Uterus (tissue), 2 donors: ENCODE measurements at regions not wholly inside any gene's neighbourhood (a gene's known extent, or its start where the extent isn't known, plus 50 kb on each side); places are given as distances from the start of the nearest gene placed in this dataset.

Experiments
- CTCF ChIP-seq, 4 experiments: fragments of 200-600 bp in 2 of 4; fragments of 450-650 bp in 2 of 4; sonication (generic) in 2 of 4; IDR thresholded peaks; one replicate each; pipeline ENCODE4 v1.5.1; 2016 to 2019; ENCODE audit warnings: antibody characterized with exemption in 4 of 4, mild to moderate bottlenecking in 2 of 4, moderate library complexity in 1 of 4
- POLR2A ChIP-seq, 2 donors: fragments of 450-650 bp; IDR thresholded peaks; one replicate each; pipeline ENCODE4 v1.6.1; 2016; ENCODE audit warnings: antibody characterized with exemption in 2 of 2, mild to moderate bottlenecking in 1 of 2, moderate library complexity in 1 of 2

DNA sequence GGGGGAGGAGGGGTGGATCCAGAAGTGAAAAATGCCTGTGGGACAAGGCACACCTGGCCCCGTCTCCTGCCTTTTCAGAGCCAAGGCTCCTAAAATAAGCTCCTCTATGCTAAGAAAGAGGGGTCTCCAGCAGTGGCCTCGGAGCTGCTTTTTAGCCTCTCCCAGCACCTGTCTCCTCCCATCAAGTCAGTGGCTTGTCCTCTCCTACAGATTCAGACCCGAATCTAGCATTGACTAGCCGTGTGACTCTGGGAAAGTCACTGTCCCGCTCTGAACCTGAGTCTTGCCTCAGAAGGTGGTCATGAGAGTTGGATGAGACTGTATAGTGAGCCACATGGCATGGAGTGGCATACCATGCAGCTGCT is 90.8 kb upstream of the THY1 start:
- TF ChIP-seq CTCF (IDR thresholded peaks at IDR 0.05) (no peak), POLR2A (IDR thresholded peaks at IDR 0.05) (no peak)
